ENCODE measurements at regions not wholly inside any gene's neighbourhood (a gene's known extent, or its start where the extent isn't known, plus 50 kb on each side); places are given as distances from the start of the nearest gene placed in this dataset.

GRCh38 chr5:12570688-12571087, 666.4 kb upstream of the CTNND2 start:
- TF ChIP-seq POLR2A (IDR thresholded peaks at IDR 0.05; ENCODE audit: low read length), result no peak
- TF ChIP-seq GATA1 (IDR thresholded peaks at IDR 0.05; ENCODE audit: low read depth, low read length), result no peak
